CD14-positive monocyte (primary cell): ENCODE measurements at regions not wholly inside any gene's neighbourhood (a gene's known extent, or its start where the extent isn't known, plus 50 kb on each side); places are given as distances from the start of the nearest gene placed in this dataset.

Experiments used
- DNase-seq, 3 donors: peaks; one replicate each; pipeline ENCODE4 v3.0.0-alpha.2; 2011 to 2022
- H2AFZ ChIP-seq: 2 replicates; pipeline ENCODE4 v1.6.0; 2012; ENCODE audit warnings: mild to moderate bottlenecking, low read depth, low read length, inconsistent platforms; ENCODE audit not compliant: insufficient read depth, poor library complexity, severe bottlenecking
- H3K27ac ChIP-seq, 2 donors: 1 replicate in 1 of 2; 2 replicates in 1 of 2; pipeline ENCODE4 v1.5.1; 2012 to 2013; ENCODE audit warnings: low read length in 2 of 2, control low read depth in 1 of 2, inconsistent platforms in 1 of 2, low read depth in 1 of 2, mild to moderate bottlenecking in 1 of 2
- H3K27me3 ChIP-seq, 2 donors: one replicate each; pipeline versions ENCODE4 v1.6.0 to v1.6.1; 2011 to 2013; ENCODE audit warnings: low read length in 2 of 2; ENCODE audit not compliant: control insufficient read depth in 2 of 2, insufficient read depth in 2 of 2
- H3K36me3 ChIP-seq, 2 donors: replicated peaks in 1 of 2; 1 replicate in 1 of 2; 2 replicates in 1 of 2; pipeline versions ENCODE4 v1.5.1 to v1.6.1; 2012 to 2013; ENCODE audit warnings: low read length in 2 of 2, control low read depth in 1 of 2, inconsistent platforms in 1 of 2, mild to moderate bottlenecking in 1 of 2; ENCODE audit not compliant: insufficient read depth in 2 of 2, control insufficient read depth in 1 of 2
- H3K4me1 ChIP-seq, 2 donors: 1 replicate in 1 of 2; 2 replicates in 1 of 2; pipeline versions ENCODE4 v1.5.1 to v1.6.1; 2012 to 2013; ENCODE audit warnings: low read length in 2 of 2, control low read depth in 1 of 2, inconsistent platforms in 1 of 2, mild to moderate bottlenecking in 1 of 2, moderate library complexity in 1 of 2; ENCODE audit not compliant: insufficient read depth in 2 of 2, control insufficient read depth in 1 of 2
- H3K4me2 ChIP-seq: replicated peaks from 2 replicates; pipeline ENCODE3; 2012; ENCODE audit warnings: low read length, moderate library complexity, mild to moderate bottlenecking; ENCODE audit not compliant: poor library complexity, severe bottlenecking; ENCODE audit errors: extremely low read depth
- H3K4me3 ChIP-seq, 3 experiments: fragments of 200-600 bp in 1 of 3; sonication (generic) in 1 of 3; replicated peaks in 1 of 3; 1 replicate in 2 of 3; 2 replicates in 1 of 3; pipeline ENCODE4 v1.5.1; 2011 to 2013; ENCODE audit warnings: low read length in 3 of 3, mild to moderate bottlenecking in 3 of 3, control low read depth in 2 of 3, low read depth in 2 of 3, inconsistent platforms in 1 of 3, moderate library complexity in 1 of 3
- H3K79me2 ChIP-seq: 2 replicates; pipeline ENCODE4 v1.6.0; 2012; ENCODE audit warnings: mild to moderate bottlenecking, control low read depth, inconsistent platforms, low read length, moderate library complexity; ENCODE audit not compliant: insufficient read depth
- H3K9ac ChIP-seq: 2 replicates; pipeline ENCODE4 v1.6.0; 2017; ENCODE audit warnings: low read length, mild to moderate bottlenecking; ENCODE audit not compliant: insufficient read depth, poor library complexity, severe bottlenecking
- H3K9me3 ChIP-seq, 2 donors: replicated peaks in 1 of 2; 1 replicate in 1 of 2; 2 replicates in 1 of 2; pipeline versions ENCODE4 v1.5.1 to v1.6.1; 2012 to 2013; ENCODE audit warnings: low read length in 2 of 2, control low read depth in 1 of 2; ENCODE audit not compliant: control insufficient read depth in 1 of 2, insufficient read depth in 1 of 2
- H4K20me1 ChIP-seq: 2 replicates; pipeline ENCODE4 v1.6.0; 2012; ENCODE audit warnings: mild to moderate bottlenecking, low read length, control low read depth, moderate library complexity; ENCODE audit not compliant: insufficient read depth
- H3K27ac Mint-ChIP-seq, 7 donors: one replicate each; pipeline ENCODE4 v1.8.0; 2020; ENCODE audit warnings: mild to moderate bottlenecking in 7 of 7, mixed read lengths in 7 of 7, moderate library complexity in 6 of 7, inconsistent platforms in 2 of 7
- H3K27me3 Mint-ChIP-seq, 3 donors: one replicate each; pipeline ENCODE4 v1.8.0; 2021 to 2022; ENCODE audit warnings: low read depth in 3 of 3, mild to moderate bottlenecking in 3 of 3, mixed read lengths in 3 of 3, moderate library complexity in 3 of 3, inconsistent platforms in 1 of 3
- H3K36me3 Mint-ChIP-seq, 2 donors: one replicate each; pipeline ENCODE4 v1.8.0; 2020; ENCODE audit warnings: mixed read lengths in 2 of 2, inconsistent platforms in 1 of 2, mild to moderate bottlenecking in 1 of 2
- H3K4me1 Mint-ChIP-seq: one replicate; pipeline ENCODE4 v1.8.0; 2020; ENCODE audit warnings: mild to moderate bottlenecking, mixed read lengths
- H3K4me3 Mint-ChIP-seq, 2 donors: one replicate each; pipeline ENCODE4 v1.8.0; 2020; ENCODE audit warnings: mild to moderate bottlenecking in 2 of 2, mixed read lengths in 2 of 2, moderate library complexity in 1 of 2
- H3K9me3 Mint-ChIP-seq, 7 donors: one replicate each; pipeline ENCODE4 v1.8.0; 2020 to 2022; ENCODE audit warnings: mixed read lengths in 7 of 7, mild to moderate bottlenecking in 6 of 7, moderate library complexity in 6 of 7, inconsistent platforms in 2 of 7
- CTCF ChIP-seq: fragments of 200-600 bp; IDR thresholded peaks from one replicate; pipeline ENCODE4 v1.8.0; 2022; ENCODE audit warnings: antibody characterized with exemption, mild to moderate bottlenecking
- WGBS: methylation state at CpG from one replicate; pipeline ENCODE4 v1.1.5; 2013; ENCODE audit warnings: missing lambda C conversion rate; ENCODE audit not compliant: insufficient coverage; 5-methylcytosine and 5-hydroxymethylcytosine counted together
- intact Hi-C, 2 donors: fragments of 100-400 bp; cut with micrococcal nuclease; formaldehyde crosslinking; loops; one replicate each; pipeline versions ENCODE4 v1.15.0 to v1.15.1; 2023

- H3K4me1 Mint-ChIP-seq: no peaks in the 10 kb centered on the region
- intact Hi-C loops: no loop called here
- Histone ChIP-seq H3K27me3 (no peaks in the 10 kb centered on the region), H2AFZ (no peak overlapping the region), H3K79me2 (no peaks in the 10 kb centered on the region), H3K9me3 (no peaks in the 10 kb centered on the region), H3K4me2 (no peak overlapping the region), H3K36me3 (no peaks in the 10 kb centered on the region), H3K9ac (no peak overlapping the region), H3K27ac (no peak overlapping the region), H3K4me1 (no peaks in the 10 kb centered on the region), H3K4me3 (no peak overlapping the region), H4K20me1 (no peaks in the 10 kb centered on the region)
- no peaks in the 10 kb centered on the region for H3K36me3 Mint-ChIP-seq
- H3K27me3 Mint-ChIP-seq: no peaks in the 10 kb centered on the region
- TF ChIP-seq CTCF: no peak
- no peak overlapping the region for H3K27ac Mint-ChIP-seq
- no peaks in the 10 kb centered on the region for H3K9me3 Mint-ChIP-seq
- 93% methylated on average over 3 of the region's 3 CpGs for WGBS
- no peak overlapping the region for H3K4me3 Mint-ChIP-seq
- no peak for DNase-seq
These were observed 101.6 kb downstream of the TES start for GRCh38 chr7:116311816-116312471.

- Histone ChIP-seq H3K4me2 (no peak overlapping the region), H3K4me1 (no peaks in the 10 kb centered on the region), H2AFZ (no peak overlapping the region), H3K9me3 (no peaks in the 10 kb centered on the region), H3K36me3 (no peaks in the 10 kb centered on the region), H3K27me3 (no peaks in the 10 kb centered on the region), H3K9ac (no peak overlapping the region), H3K27ac (no peak overlapping the region), H4K20me1 (no peaks in the 10 kb centered on the region), H3K79me2 (no peaks in the 10 kb centered on the region), H3K4me3 (no peak overlapping the region)
- 89% methylated on average over 6 of the region's 6 CpGs for WGBS
- no peak for DNase-seq
- no peak overlapping the region for H3K4me3 Mint-ChIP-seq
- intact Hi-C loops: no loop called here
- no peaks in the 10 kb centered on the region for H3K4me1 Mint-ChIP-seq
- no peaks in the 10 kb centered on the region for H3K9me3 Mint-ChIP-seq
- H3K36me3 Mint-ChIP-seq: no peaks in the 10 kb centered on the region
- TF ChIP-seq CTCF: no peak
- peaks cover 0 to 7% (median 0%) of the 10 kb centered on the region in 3 donors for H3K27me3 Mint-ChIP-seq
- H3K27ac Mint-ChIP-seq: no peak overlapping the region
These were observed 105.0 kb downstream of the TES start for GRCh38 chr7:116315293-116315692.
